ENCODE measurements at regions not wholly inside any gene's neighbourhood (a gene's known extent, or its start where the extent isn't known, plus 50 kb on each side); places are given as distances from the start of the nearest gene placed in this dataset.

GRCh38 chr3:71873093-71873611 is 88.2 kb upstream of the PROK2 start:
- no peak for DNase-seq

- no peak for DNase-seq
Observed at GRCh38 chr3:71872256-71872655, 87.3 kb upstream of the PROK2 start.

- no peak for DNase-seq
Observed at GRCh38 chr3:71870966-71871512, 86.1 kb upstream of the PROK2 start.

- DNase-seq = no peak
Observed at GRCh38 chr3:71868876-71869275, 83.9 kb upstream of the PROK2 start.

GRCh38 chr3:71865727-71866126 is 80.8 kb upstream of the PROK2 start:
- no peak for DNase-seq

GRCh38 chr3:71863563-71864190 is 78.7 kb upstream of the PROK2 start:
- DNase-seq = no peak

- no peak for DNase-seq
Observed at GRCh38 chr3:71862371-71863140, 77.6 kb upstream of the PROK2 start.

- DNase-seq = peak in 3 of 51 donors; percentile 1 to 22 (median 6)
Observed at GRCh38 chr3:71859123-71859519, 74.2 kb upstream of the PROK2 start.

GRCh38 chr3:71858503-71859122 is 73.7 kb upstream of the PROK2 start:
- DNase-seq = no peak

GRCh38 chr3:71857956-71858355 is 73.0 kb upstream of the PROK2 start:
- DNase-seq = no peak

GRCh38 chr3:71854706-71855105 is 69.8 kb upstream of the PROK2 start:
- DNase-seq = no peak

GRCh38 chr3:71854096-71854495 is 69.1 kb upstream of the PROK2 start:
- DNase-seq = no peak

GRCh38 chr3:71851878-71852277 is 66.9 kb upstream of the PROK2 start:
- DNase-seq = no peak

GRCh38 chr3:71850654-71851053 is 65.7 kb upstream of the PROK2 start:
- DNase-seq = no peak

- DNase-seq = no peak
Observed at GRCh38 chr3:71849681-71850080, 64.7 kb upstream of the PROK2 start.

GRCh38 chr3:71847794-71848193 is 62.8 kb upstream of the PROK2 start:
- no peak for DNase-seq

GRCh38 chr3:71846185-71846584 is 61.2 kb upstream of the PROK2 start:
- no peak for DNase-seq

GRCh38 chr3:71843071-71843470 is 58.1 kb upstream of the PROK2 start:
- DNase-seq = no peak

- no peak for DNase-seq
Observed at GRCh38 chr3:71838406-71838805, 53.5 kb upstream of the PROK2 start.
